ENCODE measurements at regions not wholly inside any gene's neighbourhood (a gene's known extent, or its start where the extent isn't known, plus 50 kb on each side); places are given as distances from the start of the nearest gene placed in this dataset.

DNA sequence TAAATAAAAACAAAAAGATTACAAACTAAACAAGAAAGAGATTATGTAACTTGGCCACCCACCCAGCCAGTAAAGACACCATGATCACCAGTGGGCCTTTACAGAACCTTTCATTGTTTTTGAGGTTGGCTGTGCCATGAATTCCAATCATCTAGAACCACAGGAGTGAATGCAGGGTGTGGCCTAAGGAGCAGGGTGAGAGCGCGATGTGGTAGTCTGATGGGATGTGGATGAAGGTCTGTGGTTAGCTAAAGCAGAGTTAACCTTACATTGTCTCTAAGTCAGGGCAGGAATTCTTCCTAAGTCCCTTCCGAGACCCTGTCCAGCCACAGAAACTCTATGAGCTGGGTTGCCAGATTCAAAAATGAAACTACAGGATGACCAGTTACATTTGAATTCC is 54.0 kb upstream of the CDKN3 start:
- Histone ChIP-seq H3K9me3 (replicated peaks) (no peaks in the 10 kb centered on the region), H3K4me3 (no peak overlapping the region; the same call in 1 of the 2 replicates), H3K36me3 (no peaks in the 10 kb centered on the region), H3K4me1 (peaks cover 17% of the 10 kb centered on the region), H3K27ac (no peak overlapping the region; the same call in 1 of the 2 replicates), H3K27me3 (no peaks in the 10 kb centered on the region)
- DNase-seq: peak; percentile 18 to 36

DNA sequence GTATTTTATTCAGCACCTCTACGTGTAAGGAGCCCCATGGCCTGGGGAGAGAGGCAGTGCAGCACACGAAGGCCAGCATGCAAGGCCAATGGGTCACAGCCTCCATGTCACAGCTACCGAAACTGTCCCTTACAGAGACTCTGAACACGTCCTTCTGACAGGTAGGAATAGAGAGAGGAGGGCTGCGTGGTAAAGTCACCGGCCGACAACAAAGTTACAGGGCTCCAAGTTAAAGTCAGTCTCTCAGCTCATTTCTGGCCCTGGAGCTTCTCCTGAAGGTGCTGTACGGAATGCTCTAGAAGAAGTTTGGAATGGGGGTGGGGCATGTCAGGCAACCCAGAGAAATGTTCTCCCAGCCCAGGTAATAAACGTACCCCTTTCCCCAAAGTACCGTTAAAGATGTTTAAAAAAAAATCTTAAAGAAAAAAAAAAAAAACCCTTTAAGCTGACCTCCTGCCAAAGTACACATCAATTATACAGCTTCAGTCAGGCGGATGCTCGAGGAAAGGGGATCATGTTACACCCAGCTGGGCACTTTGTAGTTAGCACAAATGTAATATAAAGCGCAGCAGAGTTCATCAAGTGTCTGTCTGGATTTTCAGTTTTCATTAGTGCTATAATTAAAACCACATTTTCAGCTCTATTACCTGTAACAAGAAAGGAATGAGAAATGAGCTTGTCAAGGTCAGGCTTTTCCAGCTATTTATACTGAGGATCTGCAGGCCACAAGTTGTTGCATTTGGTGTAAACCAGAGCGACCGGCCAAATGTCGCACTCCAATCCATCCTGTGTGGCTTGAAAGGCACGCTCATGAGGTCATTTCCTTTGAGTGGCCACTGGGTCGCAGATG is 53.3 kb upstream of the CDKN3 start:
- no peaks in the 10 kb centered on the region for H3K9me3 ChIP-seq (replicated peaks)
- H3K4me1 ChIP-seq: peaks cover 17% of the 10 kb centered on the region
- no peak overlapping the region; the same call in 1 of the 2 replicates for H3K4me3 ChIP-seq
- peak; percentile 47 to 56 for DNase-seq
- peak overlapping the region; percentile 22 for H3K27ac ChIP-seq
- no peaks in the 10 kb centered on the region for H3K27me3 ChIP-seq
- H3K36me3 ChIP-seq: no peaks in the 10 kb centered on the region

DNA sequence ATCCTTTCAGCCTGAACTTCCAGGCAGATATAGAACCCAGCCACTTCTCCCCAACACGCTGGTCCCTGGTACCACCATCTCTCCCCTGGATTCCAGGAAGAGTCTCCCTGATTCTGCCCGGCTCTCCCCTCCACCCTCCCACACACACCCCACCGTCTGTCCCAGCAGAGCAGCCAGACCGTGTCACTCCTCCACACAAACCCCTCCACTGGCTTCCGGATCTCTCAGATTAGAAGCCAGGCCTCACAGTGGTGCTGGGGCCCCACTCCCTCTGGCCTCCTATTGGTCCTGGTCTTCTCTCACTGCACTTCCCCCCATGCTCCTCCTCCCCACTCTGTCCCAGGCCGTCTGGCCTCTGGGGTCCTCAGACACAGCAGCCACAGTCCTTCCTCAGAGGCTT is 52.4 kb upstream of the CDKN3 start:
- DNase-seq: no peak
- Histone ChIP-seq H3K27me3 (no peaks in the 10 kb centered on the region), H3K4me1 (peaks cover 17% of the 10 kb centered on the region), H3K27ac (no peak overlapping the region), H3K9me3 (replicated peaks) (no peaks in the 10 kb centered on the region), H3K4me3 (no peak overlapping the region), H3K36me3 (no peaks in the 10 kb centered on the region)

DNA sequence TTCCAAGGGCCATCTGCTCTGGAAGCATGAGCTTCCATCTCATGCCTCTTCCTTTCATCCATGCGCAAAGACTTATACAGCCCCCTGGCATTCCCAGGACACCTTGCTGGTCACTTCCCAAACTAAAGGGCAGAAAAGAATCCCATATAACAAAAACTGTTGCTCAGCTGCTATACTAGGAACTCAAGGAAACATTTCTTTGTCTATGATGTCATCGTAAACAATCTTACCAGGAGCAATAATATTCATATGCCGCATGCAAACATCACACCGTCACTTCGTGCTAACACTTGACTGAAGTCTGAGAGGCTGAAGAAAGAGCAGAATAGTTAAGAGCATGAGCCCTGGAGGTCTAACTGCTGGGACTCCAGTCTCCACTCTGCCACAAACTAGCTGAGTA is 50.5 kb upstream of the CDKN3 start:
- no peak for DNase-seq

More for the DNA sequence above, 50.5 kb upstream of the CDKN3 start:
- no peaks in the 10 kb centered on the region for H3K9me3 ChIP-seq (replicated peaks)
- H3K27ac ChIP-seq: no peak overlapping the region
- H3K27me3 ChIP-seq: no peaks in the 10 kb centered on the region
- H3K4me1 ChIP-seq: peaks cover 17% of the 10 kb centered on the region
- no peaks in the 10 kb centered on the region for H3K36me3 ChIP-seq
- no peak overlapping the region for H3K4me3 ChIP-seq

Data from SJCRH30 (cell line).